ENCODE measurements at regions not wholly inside any gene's neighbourhood (a gene's known extent, or its start where the extent isn't known, plus 50 kb on each side); places are given as distances from the start of the nearest gene placed in this dataset.
"Not testable (repeated sequence)": the region's sequence is repeated elsewhere in the genome, so short reads cannot be mapped to it uniquely, and the experiment has no call there.

GRCh38 chr1:96865731-96866685, 144.4 kb downstream of the PTBP2 start:
- no peak for DNase-seq (ENCODE audit: low spot score)

- DNase-seq (ENCODE audit: low spot score): no peak
Measured at GRCh38 chr1:96872757-96873156, 151.2 kb downstream of the PTBP2 start.

- no peak for DNase-seq (ENCODE audit: low spot score)
Measured at GRCh38 chr1:96878640-96879039, 157.1 kb downstream of the PTBP2 start.

- no peak for DNase-seq (ENCODE audit: low spot score)
Measured at GRCh38 chr1:96880626-96881025, 159.0 kb downstream of the PTBP2 start.

- no peak for DNase-seq (ENCODE audit: low spot score)
Measured at GRCh38 chr1:96882096-96882495, 160.5 kb downstream of the PTBP2 start.

- no peak for DNase-seq (ENCODE audit: low spot score)
Measured at GRCh38 chr1:96886474-96886873, 164.9 kb downstream of the PTBP2 start.

- DNase-seq (ENCODE audit: low spot score): no peak
Measured at GRCh38 chr1:96887501-96887900, 165.9 kb downstream of the PTBP2 start.

- DNase-seq (ENCODE audit: low spot score): no peak
Measured at GRCh38 chr1:96901783-96902363, 180.3 kb downstream of the PTBP2 start.

- DNase-seq (ENCODE audit: low spot score): no peak
Measured at GRCh38 chr1:96912248-96912647, 190.7 kb downstream of the PTBP2 start.

GRCh38 chr1:96915701-96916100, 194.1 kb downstream of the PTBP2 start:
- not testable (repeated sequence) for DNase-seq (ENCODE audit: low spot score)

- no peak for DNase-seq (ENCODE audit: low spot score)
Measured at GRCh38 chr1:96918406-96918805, 196.8 kb downstream of the PTBP2 start.

GRCh38 chr1:96922181-96922580, 200.6 kb downstream of the PTBP2 start:
- DNase-seq (ENCODE audit: low spot score): no peak

- DNase-seq (ENCODE audit: low spot score): no peak
Measured at GRCh38 chr1:96923753-96924152, 202.2 kb downstream of the PTBP2 start.

- no peak for DNase-seq (ENCODE audit: low spot score)
Measured at GRCh38 chr1:96926176-96926575, 204.6 kb downstream of the PTBP2 start.

GRCh38 chr1:96927125-96927524, 205.5 kb downstream of the PTBP2 start:
- no peak for DNase-seq (ENCODE audit: low spot score)

GRCh38 chr1:96931136-96931535, 209.6 kb downstream of the PTBP2 start:
- DNase-seq (ENCODE audit: low spot score): no peak

GRCh38 chr1:96934282-96934681, 212.7 kb downstream of the PTBP2 start:
- no peak for DNase-seq (ENCODE audit: low spot score)

- DNase-seq (ENCODE audit: low spot score): no peak
Measured at GRCh38 chr1:96944432-96945092, 223.0 kb downstream of the PTBP2 start.

GRCh38 chr1:96945509-96946084, 224.0 kb downstream of the PTBP2 start:
- DNase-seq (ENCODE audit: low spot score): no peak

GRCh38 chr1:96955307-96956012, 233.9 kb downstream of the PTBP2 start:
- no peak for DNase-seq (ENCODE audit: low spot score)

- DNase-seq (ENCODE audit: low spot score): no peak
Measured at GRCh38 chr1:96962216-96962615, 240.6 kb downstream of the PTBP2 start.

- no peak for DNase-seq (ENCODE audit: low spot score)
Measured at GRCh38 chr1:96962751-96963211, 241.2 kb downstream of the PTBP2 start.

All from COLO829 (cell line).